Bronchial epithelial cell (primary cell): ENCODE measurements at regions not wholly inside any gene's neighbourhood (a gene's known extent, or its start where the extent isn't known, plus 50 kb on each side); places are given as distances from the start of the nearest gene placed in this dataset.
A peak's percentile ranks its signal among the peaks of the same experiment; 100 is the strongest.

Experiments used
- DNase-seq: peaks from one replicate; pipeline ENCODE4 v3.0.0-alpha.2; 2010; ENCODE audit warnings: low read depth
- FAIRE-seq: peaks from 2 replicates; lab custom pipeline; 2011; peaks lifted over from hg19 to GRCh38; lab: Jason Lieb, UNC
- H3K27me3 ChIP-seq: 2 replicates; pipeline ENCODE4 v1.5.1; 2011; ENCODE audit warnings: low read length; ENCODE audit not compliant: control insufficient read depth, insufficient read depth
- H3K36me3 ChIP-seq: 2 replicates; pipeline ENCODE4 v1.5.1; 2011; ENCODE audit warnings: low read length; ENCODE audit not compliant: control insufficient read depth, insufficient read depth
- H3K4me3 ChIP-seq: 2 replicates; pipeline ENCODE4 v1.5.1; 2011; ENCODE audit warnings: mild to moderate bottlenecking, low read depth, low read length, control low read depth
- TF ChIP-seq, protein P1 (sequence below): IDR thresholded peaks from 2 replicates; pipeline ENCODE4 v1.5.1; 2011; ENCODE audit warnings: mild to moderate bottlenecking, moderate library complexity, low read length, control low read depth, inconsistent platforms; ENCODE audit not compliant: insufficient read depth, severe bottlenecking

DNA sequence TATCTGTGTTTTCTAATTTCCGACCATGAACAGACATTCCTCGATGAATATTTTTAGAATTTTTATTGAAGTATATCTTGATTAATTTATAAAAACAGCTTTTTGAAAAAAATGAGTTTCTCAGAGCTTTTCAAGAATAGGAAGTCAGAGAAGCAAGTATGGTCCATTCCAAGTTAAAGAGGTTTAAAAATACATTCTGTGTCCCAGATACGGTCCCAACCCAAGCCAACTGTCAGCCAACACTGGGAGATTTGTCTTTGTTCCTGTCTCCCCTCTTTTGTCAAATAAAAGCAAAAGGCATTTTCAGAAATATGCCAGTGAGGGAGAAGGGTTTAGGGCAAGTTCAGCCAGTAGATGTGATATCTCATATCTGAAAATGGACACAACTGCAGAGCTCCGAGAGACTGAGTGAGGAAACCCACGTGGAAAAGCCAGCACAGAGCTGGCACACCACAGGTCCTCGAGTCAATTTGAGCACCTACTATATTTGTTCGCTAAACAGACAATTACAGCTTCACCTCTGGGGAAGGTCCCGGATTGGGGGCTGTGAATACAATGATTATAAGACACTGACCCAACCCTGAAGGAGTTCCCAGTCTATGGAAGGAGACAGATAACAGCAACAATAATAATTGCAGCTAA lies 59.8 kb downstream of the C11orf91 start:
- Histone ChIP-seq H3K4me3 (no peak overlapping the region), H3K36me3 (no peaks in the 10 kb centered on the region), H3K27me3 (no peaks in the 10 kb centered on the region)
- TF ChIP-seq, protein P1, sequence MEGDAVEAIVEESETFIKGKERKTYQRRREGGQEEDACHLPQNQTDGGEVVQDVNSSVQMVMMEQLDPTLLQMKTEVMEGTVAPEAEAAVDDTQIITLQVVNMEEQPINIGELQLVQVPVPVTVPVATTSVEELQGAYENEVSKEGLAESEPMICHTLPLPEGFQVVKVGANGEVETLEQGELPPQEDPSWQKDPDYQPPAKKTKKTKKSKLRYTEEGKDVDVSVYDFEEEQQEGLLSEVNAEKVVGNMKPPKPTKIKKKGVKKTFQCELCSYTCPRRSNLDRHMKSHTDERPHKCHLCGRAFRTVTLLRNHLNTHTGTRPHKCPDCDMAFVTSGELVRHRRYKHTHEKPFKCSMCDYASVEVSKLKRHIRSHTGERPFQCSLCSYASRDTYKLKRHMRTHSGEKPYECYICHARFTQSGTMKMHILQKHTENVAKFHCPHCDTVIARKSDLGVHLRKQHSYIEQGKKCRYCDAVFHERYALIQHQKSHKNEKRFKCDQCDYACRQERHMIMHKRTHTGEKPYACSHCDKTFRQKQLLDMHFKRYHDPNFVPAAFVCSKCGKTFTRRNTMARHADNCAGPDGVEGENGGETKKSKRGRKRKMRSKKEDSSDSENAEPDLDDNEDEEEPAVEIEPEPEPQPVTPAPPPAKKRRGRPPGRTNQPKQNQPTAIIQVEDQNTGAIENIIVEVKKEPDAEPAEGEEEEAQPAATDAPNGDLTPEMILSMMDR = no peak
- FAIRE-seq (no peak), DNase-seq (no peak)

DNA sequence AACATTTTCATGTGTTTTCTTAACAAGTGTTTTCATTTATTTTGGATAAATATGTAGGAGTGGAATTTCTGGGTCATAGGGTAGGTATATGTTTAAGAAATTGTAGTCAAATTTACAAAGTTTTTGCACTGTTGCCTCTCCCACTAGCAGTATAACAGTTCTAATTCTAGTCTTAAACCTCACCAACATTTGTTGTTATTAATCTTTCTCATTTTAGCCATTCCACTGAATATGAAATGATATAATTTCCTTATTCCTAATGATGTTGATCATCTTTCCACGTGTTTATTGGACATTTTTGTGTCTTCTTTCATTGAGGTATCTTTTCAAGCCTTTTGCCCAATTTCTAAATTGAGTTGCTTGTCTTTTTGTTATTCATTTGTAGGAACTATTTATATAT lies 62.0 kb downstream of the C11orf91 start:
- H3K36me3 ChIP-seq = no peaks in the 10 kb centered on the region
- TF ChIP-seq, protein P1 = no peak
- no peaks in the 10 kb centered on the region for H3K27me3 ChIP-seq
- H3K4me3 ChIP-seq = no peak overlapping the region
- DNase-seq (no peak), FAIRE-seq (no peak)

DNA sequence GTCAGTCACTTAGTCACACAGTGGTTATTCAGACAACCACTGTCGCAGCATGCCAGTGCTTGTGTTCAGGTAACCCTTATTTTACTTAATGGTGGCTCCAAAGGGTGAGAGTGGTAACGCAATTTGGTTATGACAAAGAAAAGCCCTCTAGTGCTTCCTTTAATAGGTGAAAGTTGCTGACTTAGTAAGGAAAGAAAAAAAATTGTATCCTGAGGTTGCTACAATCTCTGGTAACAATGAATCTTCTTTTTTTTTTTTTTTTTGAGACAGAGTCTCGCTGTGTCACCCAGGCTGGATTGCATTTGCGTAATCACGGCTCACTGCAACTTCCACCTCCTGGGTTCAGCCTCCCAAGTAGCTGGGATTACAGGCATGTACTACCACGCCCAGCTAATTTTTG lies 64.5 kb downstream of the C11orf91 start:
- no peak for FAIRE-seq
- TF ChIP-seq, protein P1 = no peak
- Histone ChIP-seq H3K4me3 (no peak overlapping the region), H3K27me3 (no peaks in the 10 kb centered on the region), H3K36me3 (no peaks in the 10 kb centered on the region)
- DNase-seq = peak; percentile 93

GRCh38 chr11:33635161-33635560 lies 65.5 kb downstream of the C11orf91 start:
- H3K4me3 ChIP-seq = no peak overlapping the region
- H3K36me3 ChIP-seq = no peaks in the 10 kb centered on the region
- DNase-seq (peak; percentile 37), FAIRE-seq (no peak)
- H3K27me3 ChIP-seq = no peaks in the 10 kb centered on the region
- TF ChIP-seq, protein P1 = no peak

- peak; percentile 36 for FAIRE-seq
Observed at GRCh38 chr11:33634291-33634834, 66.3 kb downstream of the C11orf91 start.

More at GRCh38 chr11:33634291-33634834, 66.3 kb downstream of the C11orf91 start:
- no peaks in the 10 kb centered on the region for H3K36me3 ChIP-seq
- peak; percentile 90 for DNase-seq
- TF ChIP-seq, protein P1 = no peak
- H3K4me3 ChIP-seq = no peak overlapping the region
- H3K27me3 ChIP-seq = no peaks in the 10 kb centered on the region
